ENCODE measurements at regions not wholly inside any gene's neighbourhood (a gene's known extent, or its start where the extent isn't known, plus 50 kb on each side); places are given as distances from the start of the nearest gene placed in this dataset.

DNA sequence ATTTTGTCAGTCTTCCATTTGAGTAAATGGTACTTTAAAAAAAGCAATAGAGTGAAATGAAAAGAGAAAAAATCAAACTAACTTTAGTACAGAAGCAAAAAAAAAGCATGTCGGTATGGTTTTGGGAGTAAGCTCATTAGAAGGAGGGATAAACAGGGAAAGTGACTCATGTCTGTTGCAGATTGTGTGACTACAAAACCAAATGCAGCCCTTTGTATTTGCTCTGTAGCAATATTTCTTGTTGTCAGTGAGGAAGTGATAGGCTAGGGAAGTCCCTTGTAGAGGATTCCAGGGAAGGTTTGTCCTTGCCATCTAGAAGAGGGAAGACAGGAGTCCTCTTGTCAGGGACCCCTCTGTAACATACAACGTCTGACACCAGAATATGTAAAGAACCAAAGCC is 150.5 kb upstream of the POU1F1 start:
- DNase-seq (ENCODE audit: low read depth, low spot score), result no peak

DNA sequence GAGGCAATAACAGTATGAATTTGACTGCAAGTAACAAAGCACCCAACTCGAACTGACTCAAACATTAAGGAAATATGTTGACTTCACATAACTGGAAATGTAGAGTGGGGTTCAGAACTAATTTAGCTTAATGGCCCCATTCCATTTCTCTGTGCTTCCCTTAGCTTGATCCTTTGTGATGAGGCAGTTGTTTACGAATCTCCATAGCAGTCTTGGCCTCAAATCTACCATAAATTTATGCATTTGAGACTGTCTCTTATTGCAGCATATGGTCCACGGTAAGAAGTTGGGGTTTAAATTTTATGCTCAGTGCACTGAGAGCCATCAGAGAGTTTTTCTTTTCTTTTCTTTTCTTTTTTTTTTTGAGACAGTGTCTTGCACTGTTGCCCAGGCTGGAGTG is 148.7 kb upstream of the POU1F1 start:
- DNase-seq (ENCODE audit: low read depth, low spot score), result no peak

DNA sequence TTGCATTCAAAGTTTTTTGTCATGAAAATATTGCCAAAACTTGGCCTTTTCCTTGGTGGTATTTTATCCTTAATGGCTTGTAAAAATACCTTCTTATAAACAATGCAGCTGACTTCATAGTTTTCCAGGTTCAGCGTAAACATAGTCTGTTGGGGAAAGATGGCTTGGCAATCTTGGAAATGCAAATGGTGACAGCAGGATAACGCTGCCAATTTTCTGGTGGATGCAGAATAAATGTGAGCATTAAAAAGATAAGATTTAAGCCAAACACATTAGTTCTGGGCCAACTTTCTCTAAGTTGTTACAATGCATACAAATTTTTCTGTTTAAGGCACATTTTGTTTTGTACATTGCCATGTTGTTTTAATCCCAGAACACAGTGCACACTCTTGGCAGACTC is 147.0 kb upstream of the POU1F1 start:
- DNase-seq (ENCODE audit: low read depth, low spot score), result no peak

DNA sequence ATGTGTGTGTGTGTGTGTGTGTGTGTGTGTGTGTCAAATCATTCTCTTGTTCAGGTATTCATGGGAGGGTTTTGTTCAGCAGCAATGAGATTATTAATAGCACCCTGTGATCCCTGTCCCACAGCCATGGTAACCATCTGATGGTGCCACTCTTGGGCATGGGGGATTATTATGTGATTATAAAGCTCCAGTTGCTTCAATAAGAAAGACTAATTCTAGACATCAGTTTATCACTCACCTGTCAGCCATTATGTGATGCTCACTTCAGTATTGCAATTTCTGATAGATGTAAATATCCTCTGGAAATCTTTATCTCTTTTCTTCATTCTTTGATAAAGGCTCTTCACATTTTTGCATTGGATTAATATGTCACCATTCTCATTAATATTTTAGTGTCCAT is 145.9 kb upstream of the POU1F1 start:
- DNase-seq (ENCODE audit: low read depth, low spot score), result no peak

DNA sequence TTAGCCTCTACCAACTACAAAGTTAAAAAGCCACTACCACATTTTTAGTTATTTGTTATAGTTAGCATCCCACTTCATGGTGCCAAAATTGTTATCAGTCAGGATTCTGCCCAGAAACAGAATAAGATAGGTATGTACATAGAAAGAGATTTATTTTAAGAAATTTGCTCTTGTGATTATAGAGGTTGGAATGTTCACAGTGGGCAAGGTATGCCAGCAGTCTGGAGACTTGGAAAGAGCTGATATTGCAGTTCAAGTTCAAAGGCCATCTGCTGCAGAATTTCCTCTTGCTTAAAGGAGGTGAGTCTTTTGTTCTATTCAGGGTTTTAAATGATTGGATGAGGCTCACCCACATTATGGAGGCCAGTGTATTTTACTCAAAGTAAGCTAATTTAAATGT is 143.8 kb upstream of the POU1F1 start:
- no peak for DNase-seq (ENCODE audit: low read depth, low spot score)

DNA sequence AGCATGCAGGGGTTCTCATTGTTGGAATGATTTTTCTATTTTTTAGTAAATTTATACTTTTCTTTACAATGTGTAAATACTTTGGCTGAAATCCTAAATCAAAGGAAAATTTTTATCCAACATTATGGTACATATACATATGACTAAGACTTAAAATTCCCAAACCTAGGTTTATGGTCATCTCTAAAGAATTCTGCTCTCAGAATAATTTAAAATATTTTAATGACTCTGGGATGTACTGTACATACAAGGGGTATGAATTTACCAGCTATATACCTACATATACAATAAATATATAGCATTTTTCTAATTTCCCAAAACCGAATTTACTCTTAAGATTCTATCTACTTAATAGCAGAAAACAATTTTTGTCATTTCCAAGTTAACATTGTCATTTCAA is 137.9 kb upstream of the POU1F1 start:
- no peak for DNase-seq (ENCODE audit: low read depth, low spot score)

DNA sequence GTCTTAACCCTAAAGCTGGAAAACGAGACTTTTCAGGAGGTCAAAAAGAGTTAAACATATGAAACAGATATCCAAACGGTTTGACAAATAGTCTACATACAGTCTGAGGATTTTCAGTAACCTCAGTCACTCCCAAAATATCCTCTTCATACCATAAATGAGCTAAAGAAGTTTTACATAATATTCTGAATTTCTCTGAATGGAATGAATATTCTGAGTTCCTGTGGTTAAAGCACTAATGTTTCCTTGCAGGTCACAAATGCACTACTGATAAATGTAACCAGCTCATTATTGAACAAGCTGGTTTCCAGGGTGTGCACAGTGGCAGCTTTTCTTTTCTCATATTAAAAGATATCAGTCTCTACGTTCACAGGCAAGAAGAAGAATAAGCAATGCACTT is 137.4 kb upstream of the POU1F1 start:
- DNase-seq (ENCODE audit: low read depth, low spot score), result no peak

DNA sequence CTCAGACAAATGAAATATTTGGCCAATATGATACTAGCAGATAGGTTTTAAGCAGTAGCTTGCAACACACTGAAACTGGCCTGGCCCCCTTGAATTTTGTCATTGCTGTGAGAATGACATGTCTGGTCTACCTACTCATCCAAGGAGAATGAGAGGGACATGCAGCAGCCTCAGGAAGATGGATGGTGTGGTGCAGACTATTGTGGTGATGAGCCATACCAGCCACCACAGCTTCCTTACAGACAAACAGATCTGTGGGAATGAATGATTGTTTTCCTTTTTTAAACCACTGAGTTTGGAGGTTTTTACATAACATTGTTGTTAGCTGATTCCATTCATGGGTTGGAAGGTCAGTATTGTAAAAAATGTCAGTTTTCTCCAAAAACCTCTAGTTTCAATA is 133.7 kb upstream of the POU1F1 start:
- DNase-seq (ENCODE audit: low read depth, low spot score), result no peak

DNA sequence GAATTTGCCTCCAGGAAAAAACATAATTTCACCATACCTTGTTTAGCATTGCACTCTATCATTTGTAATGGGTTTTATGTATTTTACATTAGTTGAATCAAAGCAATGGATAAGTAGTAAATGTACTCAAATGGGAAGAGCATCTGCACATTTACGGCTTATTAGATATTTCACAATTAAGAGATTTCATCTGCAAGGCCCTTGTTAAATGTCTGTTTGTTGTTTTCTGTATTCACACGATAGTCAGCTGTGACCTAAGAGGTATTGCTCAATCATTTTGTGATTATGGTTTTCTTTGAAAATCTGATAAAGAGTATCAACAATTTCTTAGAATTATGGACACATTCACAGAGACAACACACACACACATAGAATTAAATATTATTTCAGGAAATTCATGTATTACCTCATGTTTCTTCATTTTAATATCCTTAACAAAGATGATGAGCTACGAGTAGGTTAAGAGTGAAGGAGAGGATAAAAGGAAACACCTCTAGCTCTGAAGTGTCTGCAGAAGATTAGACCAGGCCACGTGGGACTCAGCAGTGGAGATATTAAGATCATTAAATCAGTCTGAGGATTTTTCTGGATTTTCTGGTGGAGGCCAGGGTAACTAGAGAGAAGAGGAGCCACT is 121.9 kb upstream of the POU1F1 start:
- DNase-seq (ENCODE audit: low read depth, low spot score), result no peak

DNA sequence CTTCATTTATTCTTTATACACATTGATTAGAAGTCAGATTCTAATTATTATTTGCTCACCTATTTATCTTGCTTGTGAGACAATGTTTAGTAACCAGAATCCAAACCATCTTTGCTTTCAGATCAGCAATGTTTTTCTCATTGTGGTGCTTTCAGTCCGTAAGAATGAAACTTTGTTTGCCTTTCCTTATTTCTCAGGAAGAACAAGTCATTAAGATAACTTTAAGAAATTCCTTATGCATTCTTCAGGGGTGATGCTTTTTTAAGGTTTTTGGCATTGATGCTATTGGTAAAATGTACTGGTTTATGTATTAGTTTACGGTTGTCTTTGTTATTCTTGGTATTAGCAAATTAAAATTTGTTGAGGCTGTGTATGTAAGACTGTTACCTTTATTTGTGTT is 120.8 kb upstream of the POU1F1 start:
- DNase-seq (ENCODE audit: low read depth, low spot score), result no peak

DNA sequence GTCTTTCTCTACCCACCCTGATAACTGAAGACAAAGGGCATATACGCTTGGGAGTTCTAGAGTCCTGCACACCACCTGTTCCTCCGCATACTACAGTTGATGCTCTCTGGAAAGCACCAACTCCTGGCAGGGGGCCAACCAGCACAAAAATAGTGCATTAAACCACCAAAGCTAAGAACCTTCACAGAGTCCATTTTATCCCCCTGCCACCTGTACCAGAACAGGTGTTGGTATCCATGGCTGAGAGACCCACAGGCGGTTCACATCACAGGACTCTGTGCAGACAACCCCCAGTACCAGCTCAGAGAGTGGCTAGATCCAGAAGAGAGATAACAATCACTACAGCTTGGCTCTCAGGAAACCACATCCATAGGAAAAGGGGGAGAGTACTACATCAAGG is 114.4 kb upstream of the POU1F1 start:
- no peak for DNase-seq (ENCODE audit: low read depth, low spot score)

DNA sequence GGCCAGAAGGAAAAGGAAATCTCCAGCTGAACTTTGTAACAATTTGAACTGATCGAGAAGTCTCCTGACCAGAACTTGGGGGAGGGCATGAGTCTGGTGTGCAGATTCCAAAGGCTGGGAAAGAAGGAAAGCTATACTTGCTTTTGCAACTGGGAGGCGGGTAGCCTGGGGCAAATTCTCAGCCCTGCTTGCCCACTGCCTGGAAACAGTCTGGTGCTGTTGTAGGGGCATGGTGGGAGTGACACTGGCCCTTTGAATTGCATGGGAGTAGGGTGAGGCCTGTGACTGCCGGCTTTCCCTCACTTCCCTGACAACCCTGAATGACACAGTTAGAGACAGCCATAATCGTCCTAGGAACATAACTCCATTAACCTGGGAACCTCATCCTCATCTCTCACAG is 114.0 kb upstream of the POU1F1 start:
- DNase-seq (ENCODE audit: low read depth, low spot score), result no peak

DNA sequence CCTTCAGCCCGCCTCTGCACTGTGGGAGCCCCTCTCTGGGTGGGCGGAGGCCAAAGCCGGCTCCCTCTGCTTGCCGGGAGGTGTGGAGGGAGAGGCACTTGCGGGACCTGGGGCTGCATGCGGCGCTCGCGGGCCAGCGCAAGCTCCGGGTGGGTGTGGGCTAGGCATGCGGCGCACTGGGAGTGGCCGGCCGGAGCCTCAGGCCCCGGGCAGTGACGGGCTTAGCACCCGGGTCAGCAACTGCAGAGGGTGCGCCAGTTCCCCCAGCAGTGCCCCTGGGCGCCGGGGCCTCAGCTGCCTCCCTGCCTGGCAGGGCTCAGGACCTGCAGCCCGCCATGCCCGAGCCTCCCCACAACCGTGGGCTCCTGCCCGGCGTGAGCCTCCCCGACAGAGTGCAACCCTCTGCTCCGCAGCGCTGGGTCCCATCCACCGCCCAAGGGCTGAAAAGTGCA is 98.9 kb upstream of the POU1F1 start:
- DNase-seq (ENCODE audit: low read depth, low spot score), result no peak

DNA sequence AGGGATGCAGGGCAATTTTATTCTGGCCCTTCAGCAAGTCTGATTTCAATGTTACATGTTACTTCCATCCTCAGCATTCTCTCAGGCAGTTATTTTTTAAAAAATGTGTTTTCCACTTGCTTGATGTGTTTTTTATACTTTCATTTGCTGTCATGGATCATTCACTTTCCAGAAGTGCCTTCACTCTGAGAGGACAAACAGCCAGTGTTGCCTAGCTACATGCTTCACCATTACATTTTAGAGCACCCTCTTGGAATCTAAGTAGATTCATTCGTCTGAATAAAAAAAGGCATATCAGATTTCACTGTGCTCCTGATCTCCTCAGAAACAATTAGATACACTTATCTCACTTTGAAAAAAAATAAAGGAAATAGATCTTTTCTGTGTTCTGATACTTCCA is 93.6 kb upstream of the POU1F1 start:
- DNase-seq (ENCODE audit: low read depth, low spot score), result no peak

DNA sequence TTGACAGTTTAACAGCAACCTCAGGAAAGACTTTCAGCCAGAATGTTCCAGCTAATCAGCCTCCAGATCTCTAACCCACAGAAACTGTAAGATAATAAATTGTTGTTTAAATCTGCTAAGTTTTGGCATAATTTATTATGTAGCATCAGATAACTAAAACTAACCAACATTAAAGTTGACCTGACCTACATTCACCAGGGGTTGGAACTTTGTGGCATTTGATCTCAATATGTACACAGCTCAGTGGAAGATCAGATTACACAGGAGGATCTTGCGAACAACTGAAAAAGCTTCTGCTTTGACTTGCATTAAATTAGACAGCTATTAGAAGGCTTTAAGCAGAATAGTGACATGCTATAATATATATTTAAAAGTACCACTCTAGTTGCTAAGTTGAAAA is 91.4 kb upstream of the POU1F1 start:
- DNase-seq (ENCODE audit: low read depth, low spot score), result no peak

DNA sequence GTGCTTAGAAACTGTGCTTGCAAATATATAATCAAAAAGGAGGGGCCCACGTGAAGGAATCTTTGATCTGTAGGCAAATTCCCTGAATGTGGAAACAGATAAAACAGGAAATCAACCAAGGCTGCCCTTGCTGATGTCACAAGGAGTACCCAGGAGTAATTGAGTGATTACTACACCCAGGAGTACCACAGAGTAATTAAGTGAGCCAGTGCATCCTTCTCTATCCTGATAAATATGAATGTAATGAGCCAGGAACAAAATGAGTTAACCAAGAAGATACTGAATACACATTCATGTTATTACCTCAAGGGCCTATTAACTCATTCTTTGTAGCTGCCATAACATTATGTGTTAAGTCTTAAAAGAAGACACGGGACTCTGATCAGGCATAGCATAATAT is 87.3 kb upstream of the POU1F1 start:
- DNase-seq (ENCODE audit: low read depth, low spot score), result no peak

DNA sequence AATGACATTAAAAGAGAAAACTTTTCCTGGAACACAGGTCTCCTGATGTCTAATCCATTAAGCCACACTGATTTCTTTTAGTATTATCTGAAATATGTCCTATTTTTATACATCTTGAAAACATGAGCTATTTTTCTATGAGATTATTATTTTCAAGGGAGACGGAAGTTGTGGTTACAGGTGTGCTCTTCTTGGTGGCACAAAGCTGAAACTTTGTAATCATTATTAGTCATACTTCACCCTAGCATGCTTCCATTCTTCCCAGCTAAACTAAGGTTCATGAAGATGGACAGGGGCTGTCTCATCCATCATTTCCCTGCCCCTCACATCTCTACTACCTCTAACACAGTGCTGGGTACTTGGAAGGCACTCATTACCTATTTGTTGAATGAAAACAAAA is 85.6 kb upstream of the POU1F1 start:
- no peak for DNase-seq (ENCODE audit: low read depth, low spot score)

DNA sequence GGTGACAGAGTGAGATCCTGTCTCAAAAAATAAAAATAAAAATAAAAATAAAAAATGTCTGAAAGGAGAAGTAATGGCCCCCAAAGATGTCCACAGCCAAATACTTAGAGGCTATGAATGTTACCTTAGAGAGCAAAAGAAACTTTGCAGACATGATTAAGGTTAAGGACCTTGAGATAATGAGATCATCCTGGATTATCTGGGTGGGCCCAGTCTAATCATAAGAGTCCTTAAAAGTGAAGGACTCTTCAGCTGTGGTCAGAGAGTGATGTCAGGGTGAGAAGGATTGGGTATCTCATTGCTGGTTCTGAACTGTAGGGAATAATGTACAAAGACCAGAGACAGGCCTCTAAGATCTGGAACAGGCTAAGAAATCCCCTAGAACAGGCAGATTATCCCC is 84.9 kb upstream of the POU1F1 start:
- DNase-seq (ENCODE audit: low read depth, low spot score), result no peak

DNA sequence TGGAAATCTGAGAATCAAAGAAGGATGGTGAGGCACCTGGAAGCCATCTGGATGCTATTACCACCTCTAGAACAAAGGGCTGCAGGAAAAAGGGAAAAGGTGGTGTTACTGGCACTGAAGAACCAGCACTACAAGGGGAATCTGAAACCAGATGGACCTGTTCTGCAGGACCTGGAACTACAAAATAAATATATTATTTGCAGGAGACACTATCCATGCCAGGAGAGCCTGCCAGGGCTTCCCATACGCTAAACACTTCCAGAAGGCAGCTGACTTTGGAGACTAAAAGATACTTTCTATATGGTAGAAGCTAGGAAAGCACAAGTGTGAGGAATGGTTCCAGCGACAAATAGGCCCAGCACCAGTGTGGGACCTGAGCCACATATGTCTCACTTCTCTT is 83.4 kb upstream of the POU1F1 start:
- no peak for DNase-seq (ENCODE audit: low read depth, low spot score)

DNA sequence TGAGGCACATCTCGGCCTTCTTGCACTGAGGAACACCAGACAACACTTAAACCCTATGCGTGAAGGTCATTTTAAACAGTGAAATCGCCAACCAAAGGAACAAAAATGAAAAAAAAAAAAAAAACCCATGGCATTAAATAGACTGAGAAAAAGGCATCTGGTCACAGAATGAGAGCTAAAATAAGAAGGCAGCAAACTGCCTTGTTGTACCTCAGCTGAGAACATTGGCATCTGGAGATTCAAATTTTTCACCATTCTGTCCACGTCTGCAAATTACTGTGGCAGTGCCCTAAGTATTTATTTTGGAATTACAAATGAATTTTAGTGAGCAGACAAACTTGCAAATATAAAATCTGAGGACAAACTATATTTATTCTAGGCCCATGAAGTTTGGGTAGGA is 82.6 kb upstream of the POU1F1 start:
- no peak for DNase-seq (ENCODE audit: low read depth, low spot score)

DNA sequence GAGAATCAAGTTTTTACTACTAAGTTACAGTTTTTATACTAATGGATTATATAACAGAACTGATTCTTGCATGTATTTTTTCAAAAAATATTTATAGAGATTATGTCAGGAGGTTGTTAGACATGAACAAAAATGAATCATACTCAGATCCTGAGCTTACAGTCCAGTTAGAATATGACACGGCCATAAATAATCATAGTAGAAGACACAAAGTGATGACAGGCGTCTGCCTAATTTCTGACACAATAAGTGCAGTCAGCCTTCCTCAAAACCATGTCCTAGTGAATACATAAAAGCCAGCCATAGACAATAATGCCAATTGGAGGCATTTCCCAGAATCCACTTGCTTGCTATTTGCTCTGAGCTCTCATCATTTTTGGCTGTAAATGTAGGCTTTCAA is 81.7 kb upstream of the POU1F1 start:
- no peak for DNase-seq (ENCODE audit: low read depth, low spot score)

DNA sequence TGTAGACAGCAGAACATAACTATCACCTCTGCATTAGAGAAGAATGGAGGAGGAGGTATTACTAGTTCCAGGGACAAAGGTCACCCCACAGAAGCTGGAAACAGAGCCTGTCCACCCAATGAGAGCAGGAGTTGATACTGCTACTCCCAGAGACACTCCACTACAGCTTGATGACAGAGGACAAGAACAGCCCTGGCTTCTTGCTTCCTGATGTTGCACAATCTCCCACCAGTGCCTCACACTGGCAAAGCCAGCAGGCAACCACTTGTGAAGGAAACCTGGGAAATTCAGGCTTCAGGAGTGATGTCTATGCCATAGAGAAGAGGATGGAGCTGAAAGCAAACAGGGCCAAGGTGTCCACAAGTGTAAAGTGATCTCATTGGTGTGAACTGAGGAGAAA is 78.0 kb upstream of the POU1F1 start:
- no peak for DNase-seq (ENCODE audit: low read depth, low spot score)

DNA sequence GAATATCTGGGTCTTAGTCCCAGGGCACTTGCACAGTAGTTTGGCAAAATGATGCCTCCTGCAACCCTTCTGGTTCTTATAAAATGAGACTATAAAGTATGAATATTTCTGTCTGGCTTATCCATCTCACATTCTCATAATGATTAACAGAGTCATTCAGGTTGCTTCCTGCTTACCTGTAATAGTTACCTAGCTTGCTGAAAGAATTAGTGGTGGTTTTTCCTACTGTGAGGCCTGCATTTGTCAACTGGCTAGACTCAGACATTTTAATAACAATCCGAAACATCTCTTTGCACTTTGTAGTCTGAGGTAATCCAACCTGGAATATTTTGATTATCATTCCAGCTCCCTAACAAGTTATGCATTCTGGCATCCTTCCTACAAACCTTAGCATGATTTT is 75.6 kb upstream of the POU1F1 start:
- DNase-seq (ENCODE audit: low read depth, low spot score), result no peak

DNA sequence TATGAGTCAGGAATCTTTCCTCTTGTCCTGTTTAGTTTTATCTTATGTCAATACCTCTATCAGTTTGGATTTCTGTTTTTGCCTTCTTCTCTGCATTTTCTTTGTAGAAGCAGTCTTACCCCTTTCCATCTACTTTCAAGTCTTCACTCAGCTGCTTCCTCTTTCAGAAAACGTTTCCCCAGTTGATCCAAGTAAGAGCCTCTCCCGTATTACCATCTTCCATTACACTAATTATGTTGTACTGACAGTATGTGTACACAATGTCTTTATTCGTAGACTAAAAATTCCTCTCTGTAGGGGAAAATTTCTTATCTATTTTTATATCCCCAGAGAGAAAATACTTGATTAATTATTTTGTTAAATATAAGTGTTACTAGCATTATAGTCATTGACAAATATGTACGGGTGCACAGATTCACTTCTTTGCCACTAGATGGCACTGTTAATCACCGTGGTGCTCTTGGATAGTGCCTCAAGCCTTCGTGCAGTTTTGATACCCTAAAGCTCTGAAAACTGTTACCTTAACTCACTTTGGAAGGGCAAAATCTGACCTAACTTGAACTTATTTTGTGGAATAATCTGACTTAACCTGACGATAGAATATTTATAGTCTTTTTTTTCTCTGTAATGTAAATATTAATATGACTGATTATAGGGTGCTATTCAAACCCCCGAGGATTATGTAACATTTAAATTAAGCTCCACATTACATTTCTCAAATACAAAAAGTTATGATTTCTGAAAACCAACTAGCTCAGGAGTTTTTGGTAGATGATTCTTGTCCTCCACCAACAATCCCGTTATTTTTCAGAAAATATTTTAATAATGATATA is 74.2 kb upstream of the POU1F1 start:
- no peak for DNase-seq (ENCODE audit: low read depth, low spot score)

Measured in brain pericyte (primary cell).